ENCODE measurements at regions not wholly inside any gene's neighbourhood (a gene's known extent, or its start where the extent isn't known, plus 50 kb on each side); places are given as distances from the start of the nearest gene placed in this dataset.
A peak's percentile ranks its signal among the peaks of the same experiment; 100 is the strongest.

DNA sequence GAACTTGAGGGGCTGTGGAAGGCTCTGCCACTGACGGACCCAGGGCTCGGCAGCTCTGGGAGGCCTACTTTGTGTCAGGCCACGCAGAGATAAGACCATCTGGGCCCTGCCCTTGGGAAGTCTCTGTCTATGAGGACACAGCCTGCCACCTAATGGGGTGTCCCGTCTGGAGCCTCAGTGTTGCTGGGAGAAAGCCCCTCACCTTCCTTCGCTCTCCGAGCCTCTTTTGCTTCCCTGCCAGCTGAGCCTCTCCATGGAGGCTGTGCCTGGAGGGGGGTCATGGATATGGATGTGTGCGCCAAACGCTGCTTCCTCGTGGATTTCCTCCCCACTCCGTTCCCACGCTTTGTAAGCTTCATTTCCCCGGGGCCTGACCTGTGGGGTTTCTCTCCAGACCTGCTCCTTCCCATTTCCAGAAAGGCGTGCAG is 228.8 kb downstream of the SEC14L1 start:
- TF ChIP-seq, protein P1, sequence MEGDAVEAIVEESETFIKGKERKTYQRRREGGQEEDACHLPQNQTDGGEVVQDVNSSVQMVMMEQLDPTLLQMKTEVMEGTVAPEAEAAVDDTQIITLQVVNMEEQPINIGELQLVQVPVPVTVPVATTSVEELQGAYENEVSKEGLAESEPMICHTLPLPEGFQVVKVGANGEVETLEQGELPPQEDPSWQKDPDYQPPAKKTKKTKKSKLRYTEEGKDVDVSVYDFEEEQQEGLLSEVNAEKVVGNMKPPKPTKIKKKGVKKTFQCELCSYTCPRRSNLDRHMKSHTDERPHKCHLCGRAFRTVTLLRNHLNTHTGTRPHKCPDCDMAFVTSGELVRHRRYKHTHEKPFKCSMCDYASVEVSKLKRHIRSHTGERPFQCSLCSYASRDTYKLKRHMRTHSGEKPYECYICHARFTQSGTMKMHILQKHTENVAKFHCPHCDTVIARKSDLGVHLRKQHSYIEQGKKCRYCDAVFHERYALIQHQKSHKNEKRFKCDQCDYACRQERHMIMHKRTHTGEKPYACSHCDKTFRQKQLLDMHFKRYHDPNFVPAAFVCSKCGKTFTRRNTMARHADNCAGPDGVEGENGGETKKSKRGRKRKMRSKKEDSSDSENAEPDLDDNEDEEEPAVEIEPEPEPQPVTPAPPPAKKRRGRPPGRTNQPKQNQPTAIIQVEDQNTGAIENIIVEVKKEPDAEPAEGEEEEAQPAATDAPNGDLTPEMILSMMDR (IDR thresholded peaks at IDR 0.05): no peak
- Mint-ChIP-seq H3K27me3 (no peaks in the 10 kb centered on the region), H3K27ac (no peak overlapping the region), H3K9me3 (no peaks in the 10 kb centered on the region), H3K4me1 (ENCODE audit: low read depth) (peaks cover 72% of the 10 kb centered on the region), H3K4me3 (no peak overlapping the region), H3K36me3 (ENCODE audit: low read depth) (peaks cover 10% of the 10 kb centered on the region)
- CTCF ChIA-PET: interaction anchor here (2.4 kb wide), 1 partner anchor 31 kb away, joined by 8 read pairs; no protein-coding TSS in a partner anchor
- Histone ChIP-seq H3K4me3 (ENCODE audit: low read length) (no peak overlapping the region), H3K36me3 (ENCODE audit: insufficient read depth, low read length) (no peaks in the 10 kb centered on the region), H3K27ac (ENCODE audit: low read depth in 1 of 2, low read length in 2 of 2) (no peak overlapping the region), H3K9me3 (ENCODE audit: control insufficient read depth in 1 of 2, insufficient read depth in 1 of 2, low read length in 2 of 2) (no peaks in the 10 kb centered on the region), H3K27me3 (ENCODE audit: control insufficient read depth in 1 of 2, insufficient read depth in 2 of 2, low read length in 2 of 2) (no peaks in the 10 kb centered on the region), H3K4me1 (ENCODE audit: insufficient read depth, low read length) (peaks cover 70% of the 10 kb centered on the region)
- DNase-seq (peak in 1 of 14 experiments; percentile 1), ATAC-seq (ENCODE audit: poor library complexity) (no peak)
- intact Hi-C loops (cut with DNase I, micrococcal nuclease): no loop called here
- POLR2A ChIA-PET: interaction anchor here (1.8 to 2.9 kb wide), 2 partner anchors 36 to 38 kb away, joined by 6 to 14 read pairs; no protein-coding TSS in a partner anchor

GRCh38 chr17:77370586-77370985 is 229.8 kb downstream of the SEC14L1 start:
- peak in 1 of 14 experiments; percentile 2 for DNase-seq
- Mint-ChIP-seq H3K27ac (peak overlapping the region; percentile 91), H3K36me3 (ENCODE audit: low read depth) (peaks cover 19% of the 10 kb centered on the region), H3K4me1 (ENCODE audit: low read depth) (peaks cover 72% of the 10 kb centered on the region), H3K4me3 (peak overlapping the region; percentile 93), H3K9me3 (no peaks in the 10 kb centered on the region), H3K27me3 (no peaks in the 10 kb centered on the region)
- ChIA-PET CTCF (interaction anchor here (0.6 to 2.4 kb wide), 5 partner anchors 11 to 909 kb away, joined by 3 to 8 read pairs (median 5); no protein-coding TSS in a partner anchor), POLR2A (interaction anchor here (0.6 to 2.9 kb wide), 5 partner anchors 11 to 588 kb away, joined by 3 to 14 read pairs (median 4); partner anchors contain the start of gene TNRC6C)
- Histone ChIP-seq H3K36me3 (ENCODE audit: insufficient read depth, low read length) (no peaks in the 10 kb centered on the region), H3K9me3 (ENCODE audit: control insufficient read depth in 1 of 2, insufficient read depth in 1 of 2, low read length in 2 of 2) (no peaks in the 10 kb centered on the region), H3K27ac (ENCODE audit: low read depth in 1 of 2, low read length in 2 of 2) (peak overlapping the region in 1 of 2 donors; percentile 45), H3K27me3 (ENCODE audit: control insufficient read depth in 1 of 2, insufficient read depth in 2 of 2, low read length in 2 of 2) (no peaks in the 10 kb centered on the region), H3K4me1 (ENCODE audit: insufficient read depth, low read length) (peaks cover 71% of the 10 kb centered on the region), H3K4me3 (ENCODE audit: low read length) (no peak overlapping the region)
- intact Hi-C loops (cut with DNase I, micrococcal nuclease): loop anchor here (5.0 kb wide), 2 partner anchors 37 to 88 kb away; no protein-coding TSS in a partner anchor
- TF ChIP-seq, protein P1 (IDR thresholded peaks at IDR 0.05): no peak
- ATAC-seq (ENCODE audit: poor library complexity): no peak

DNA sequence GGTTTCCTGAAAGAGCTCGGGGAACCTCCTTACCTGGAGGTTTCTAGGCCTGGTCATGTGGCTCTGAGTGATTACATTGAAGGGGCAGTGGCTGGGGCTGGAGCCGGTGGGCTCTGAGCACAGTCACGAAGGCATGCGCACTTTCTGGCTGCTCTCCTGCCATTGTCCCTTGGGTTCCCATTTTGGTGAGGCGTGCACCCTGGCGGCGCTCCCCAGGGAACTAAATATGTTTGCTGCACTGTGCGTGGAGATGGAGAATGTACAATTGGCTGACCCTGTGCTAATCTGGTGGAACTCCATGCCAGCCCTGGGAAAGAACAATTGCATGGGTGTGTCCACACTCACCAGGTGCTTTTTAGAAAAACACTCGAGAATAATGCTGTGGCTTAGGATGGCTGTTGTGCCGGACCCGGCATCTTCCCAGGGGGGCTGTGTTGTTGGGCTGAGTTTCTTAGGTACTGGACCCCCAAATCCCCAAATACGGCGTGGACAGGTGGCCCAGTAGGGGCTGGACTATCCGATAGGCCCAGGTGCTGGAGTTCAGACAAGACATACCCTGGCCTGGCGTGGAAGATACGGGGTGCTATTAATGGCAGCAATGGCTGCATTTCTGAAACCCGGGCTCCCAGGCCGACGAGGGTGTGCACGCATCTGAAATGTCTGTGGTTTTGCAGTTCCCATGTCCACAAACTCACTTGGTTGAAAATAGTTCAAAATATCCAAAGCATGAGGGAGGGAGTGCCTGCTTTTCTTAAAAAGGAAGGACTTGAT is 230.5 kb downstream of the SEC14L1 start:
- ATAC-seq (ENCODE audit: poor library complexity) (no peak), DNase-seq (peak in 1 of 14 experiments; percentile 2)
- intact Hi-C loops (cut with DNase I, micrococcal nuclease): loop anchor here (5.0 kb wide), 2 partner anchors 36 to 89 kb away; no protein-coding TSS in a partner anchor
- CTCF ChIA-PET: interaction anchor here (1.0 to 2.4 kb wide), 4 partner anchors 11 to 40 kb away, joined by 3 to 8 read pairs (median 4); no protein-coding TSS in a partner anchor
- Mint-ChIP-seq H3K4me1 (ENCODE audit: low read depth) (peaks cover 72% of the 10 kb centered on the region), H3K27me3 (no peaks in the 10 kb centered on the region), H3K36me3 (ENCODE audit: low read depth) (peaks cover 26% of the 10 kb centered on the region), H3K4me3 (peak overlapping the region; percentile 93), H3K27ac (peak overlapping the region; percentile 91), H3K9me3 (no peaks in the 10 kb centered on the region)
- TF ChIP-seq, protein P1 (IDR thresholded peaks at IDR 0.05): no peak
- Histone ChIP-seq H3K27me3 (ENCODE audit: control insufficient read depth in 1 of 2, insufficient read depth in 2 of 2, low read length in 2 of 2) (no peaks in the 10 kb centered on the region), H3K9me3 (ENCODE audit: control insufficient read depth in 1 of 2, insufficient read depth in 1 of 2, low read length in 2 of 2) (no peaks in the 10 kb centered on the region), H3K4me1 (ENCODE audit: insufficient read depth, low read length) (peaks cover 71% of the 10 kb centered on the region), H3K36me3 (ENCODE audit: insufficient read depth, low read length) (no peaks in the 10 kb centered on the region), H3K4me3 (ENCODE audit: low read length) (peak overlapping the region; percentile 100), H3K27ac (ENCODE audit: low read depth in 1 of 2, low read length in 2 of 2) (peak overlapping the region; percentile 45 to 60)
- POLR2A ChIA-PET: interaction anchor here (0.6 to 5.4 kb wide), 7 partner anchors 11 to 587 kb away, joined by 3 to 55 read pairs (median 4); partner anchors contain the start of gene TNRC6C
